ENCODE measurements at regions not wholly inside any gene's neighbourhood (a gene's known extent, or its start where the extent isn't known, plus 50 kb on each side); places are given as distances from the start of the nearest gene placed in this dataset.

DNA sequence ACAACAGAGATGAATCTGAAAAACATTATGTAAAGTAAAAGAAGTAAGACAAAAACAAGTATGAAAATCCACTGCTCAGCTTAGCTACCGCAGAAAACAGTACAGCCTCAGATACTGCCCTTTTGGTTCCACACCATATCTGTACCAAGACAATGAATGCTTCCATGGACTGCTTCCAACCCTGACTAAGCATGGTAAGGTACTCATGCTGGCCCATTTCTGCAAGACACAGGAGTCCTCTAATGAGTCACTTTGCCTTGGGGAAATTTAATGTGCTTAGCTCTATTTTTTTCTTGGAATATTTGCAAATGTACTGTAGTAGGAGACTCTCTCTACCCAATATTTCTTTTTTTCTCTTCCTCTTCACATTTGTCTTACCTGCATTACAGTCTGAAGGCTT, 931.7 kb upstream of the HS3ST1 start:
- DNase-seq (ENCODE audit: extremely low read depth in 1 of 4, low spot score in 3 of 4): no peak
- Histone ChIP-seq H3K27ac (ENCODE audit: extremely low read depth, low read depth, low read length) (no peak overlapping the region), H4K20me1 (replicated peaks; ENCODE audit: control insufficient read depth, insufficient read depth, low read length) (no peaks in the 10 kb centered on the region), H3K27me3 (ENCODE audit: control insufficient read depth in 2 of 2, insufficient read depth in 2 of 2, low read length in 2 of 2) (no peaks in the 10 kb centered on the region), H3K4me3 (no peak overlapping the region), H3K4me1 (replicated peaks in 1 of 2; ENCODE audit: control insufficient read depth in 2 of 2, insufficient read depth in 2 of 2, low read length in 2 of 2) (no peaks in the 10 kb centered on the region), H3K4me2 (ENCODE audit: insufficient read depth, low read length) (no peak overlapping the region), H3K9me1 (ENCODE audit: control insufficient read depth, insufficient read depth, low read length) (no peaks in the 10 kb centered on the region), H2AFZ (ENCODE audit: low read depth, low read length) (no peak overlapping the region), H3K9me3 (replicated peaks; ENCODE audit: control insufficient read depth, insufficient read depth, low read depth, low read length) (no peaks in the 10 kb centered on the region; the same call in 1 of the 2 replicates), H3K9ac (ENCODE audit: insufficient read depth in 1 of 2, low read depth in 2 of 2, low read length in 2 of 2) (no peak overlapping the region), H3K36me3 (ENCODE audit: control insufficient read depth, insufficient read depth, low read length) (no peaks in the 10 kb centered on the region), H3K79me2 (ENCODE audit: control insufficient read depth, insufficient read depth, low read length) (no peaks in the 10 kb centered on the region)
- FAIRE-seq: no peak
- intact Hi-C loops (cut with micrococcal nuclease) (no loop called here), in situ Hi-C loops (cut with MboI) (no loop called here)
- CTCF ChIA-PET (ENCODE audit: low intra/inter-chr PET ratio): no interaction called here
- POLR2A ChIA-PET: no interaction called here
- no TSS peak for BruUV-seq (replicated peaks)
- ATAC-seq: no peak
- WGBS (ENCODE audit: insufficient coverage, low coverage, missing lambda C conversion rate): 0% methylated on average over 1 of the region's 1 CpG
- TF ChIP-seq, protein P1, sequence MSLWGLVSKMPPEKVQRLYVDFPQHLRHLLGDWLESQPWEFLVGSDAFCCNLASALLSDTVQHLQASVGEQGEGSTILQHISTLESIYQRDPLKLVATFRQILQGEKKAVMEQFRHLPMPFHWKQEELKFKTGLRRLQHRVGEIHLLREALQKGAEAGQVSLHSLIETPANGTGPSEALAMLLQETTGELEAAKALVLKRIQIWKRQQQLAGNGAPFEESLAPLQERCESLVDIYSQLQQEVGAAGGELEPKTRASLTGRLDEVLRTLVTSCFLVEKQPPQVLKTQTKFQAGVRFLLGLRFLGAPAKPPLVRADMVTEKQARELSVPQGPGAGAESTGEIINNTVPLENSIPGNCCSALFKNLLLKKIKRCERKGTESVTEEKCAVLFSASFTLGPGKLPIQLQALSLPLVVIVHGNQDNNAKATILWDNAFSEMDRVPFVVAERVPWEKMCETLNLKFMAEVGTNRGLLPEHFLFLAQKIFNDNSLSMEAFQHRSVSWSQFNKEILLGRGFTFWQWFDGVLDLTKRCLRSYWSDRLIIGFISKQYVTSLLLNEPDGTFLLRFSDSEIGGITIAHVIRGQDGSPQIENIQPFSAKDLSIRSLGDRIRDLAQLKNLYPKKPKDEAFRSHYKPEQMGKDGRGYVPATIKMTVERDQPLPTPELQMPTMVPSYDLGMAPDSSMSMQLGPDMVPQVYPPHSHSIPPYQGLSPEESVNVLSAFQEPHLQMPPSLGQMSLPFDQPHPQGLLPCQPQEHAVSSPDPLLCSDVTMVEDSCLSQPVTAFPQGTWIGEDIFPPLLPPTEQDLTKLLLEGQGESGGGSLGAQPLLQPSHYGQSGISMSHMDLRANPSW (CRISPR knock-in tag; IDR thresholded peaks at IDR 0.05): no peak
- TF ChIP-seq DACH1 (IDR thresholded peaks at IDR 0.05; ENCODE audit: partially characterized antibody) (no peak), CBFB (CRISPR knock-in tag; IDR thresholded peaks at IDR 0.05) (no peak), FUS (optimal IDR thresholded peaks at IDR 0.05; ENCODE audit: low read depth, low read length) (no peak), ZNF384 (IDR thresholded peaks at IDR 0.05; ENCODE audit: low read depth, low read length) (no peak), TRIM24 (IDR thresholded peaks at IDR 0.05) (no peak), YY1 (IDR thresholded peaks at IDR 0.05; ENCODE audit: borderline replicate concordance in 1 of 3, control insufficient read depth in 1 of 3, extremely low read depth in 1 of 3, insufficient read depth in 3 of 3, insufficient read length in 1 of 3, insufficient replicate concordance in 2 of 3, low read depth in 1 of 3, low read length in 2 of 3) (no peak), SMAD2 (IDR thresholded peaks at IDR 0.05; ENCODE audit: low read depth, low read length) (no peak), JUND (IDR thresholded peaks at IDR 0.05; ENCODE audit: borderline replicate concordance, low read depth, low read length) (no peak), JUND (tag; IDR thresholded peaks at IDR 0.05; ENCODE audit: borderline replicate concordance, low read depth, low read length) (no peak)
- TF ChIP-seq, protein P2, sequence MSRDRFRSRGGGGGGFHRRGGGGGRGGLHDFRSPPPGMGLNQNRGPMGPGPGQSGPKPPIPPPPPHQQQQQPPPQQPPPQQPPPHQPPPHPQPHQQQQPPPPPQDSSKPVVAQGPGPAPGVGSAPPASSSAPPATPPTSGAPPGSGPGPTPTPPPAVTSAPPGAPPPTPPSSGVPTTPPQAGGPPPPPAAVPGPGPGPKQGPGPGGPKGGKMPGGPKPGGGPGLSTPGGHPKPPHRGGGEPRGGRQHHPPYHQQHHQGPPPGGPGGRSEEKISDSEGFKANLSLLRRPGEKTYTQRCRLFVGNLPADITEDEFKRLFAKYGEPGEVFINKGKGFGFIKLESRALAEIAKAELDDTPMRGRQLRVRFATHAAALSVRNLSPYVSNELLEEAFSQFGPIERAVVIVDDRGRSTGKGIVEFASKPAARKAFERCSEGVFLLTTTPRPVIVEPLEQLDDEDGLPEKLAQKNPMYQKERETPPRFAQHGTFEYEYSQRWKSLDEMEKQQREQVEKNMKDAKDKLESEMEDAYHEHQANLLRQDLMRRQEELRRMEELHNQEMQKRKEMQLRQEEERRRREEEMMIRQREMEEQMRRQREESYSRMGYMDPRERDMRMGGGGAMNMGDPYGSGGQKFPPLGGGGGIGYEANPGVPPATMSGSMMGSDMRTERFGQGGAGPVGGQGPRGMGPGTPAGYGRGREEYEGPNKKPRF (IDR thresholded peaks at IDR 0.05; ENCODE audit: low read depth, low read length): no peak
- TF ChIP-seq, protein P3, sequence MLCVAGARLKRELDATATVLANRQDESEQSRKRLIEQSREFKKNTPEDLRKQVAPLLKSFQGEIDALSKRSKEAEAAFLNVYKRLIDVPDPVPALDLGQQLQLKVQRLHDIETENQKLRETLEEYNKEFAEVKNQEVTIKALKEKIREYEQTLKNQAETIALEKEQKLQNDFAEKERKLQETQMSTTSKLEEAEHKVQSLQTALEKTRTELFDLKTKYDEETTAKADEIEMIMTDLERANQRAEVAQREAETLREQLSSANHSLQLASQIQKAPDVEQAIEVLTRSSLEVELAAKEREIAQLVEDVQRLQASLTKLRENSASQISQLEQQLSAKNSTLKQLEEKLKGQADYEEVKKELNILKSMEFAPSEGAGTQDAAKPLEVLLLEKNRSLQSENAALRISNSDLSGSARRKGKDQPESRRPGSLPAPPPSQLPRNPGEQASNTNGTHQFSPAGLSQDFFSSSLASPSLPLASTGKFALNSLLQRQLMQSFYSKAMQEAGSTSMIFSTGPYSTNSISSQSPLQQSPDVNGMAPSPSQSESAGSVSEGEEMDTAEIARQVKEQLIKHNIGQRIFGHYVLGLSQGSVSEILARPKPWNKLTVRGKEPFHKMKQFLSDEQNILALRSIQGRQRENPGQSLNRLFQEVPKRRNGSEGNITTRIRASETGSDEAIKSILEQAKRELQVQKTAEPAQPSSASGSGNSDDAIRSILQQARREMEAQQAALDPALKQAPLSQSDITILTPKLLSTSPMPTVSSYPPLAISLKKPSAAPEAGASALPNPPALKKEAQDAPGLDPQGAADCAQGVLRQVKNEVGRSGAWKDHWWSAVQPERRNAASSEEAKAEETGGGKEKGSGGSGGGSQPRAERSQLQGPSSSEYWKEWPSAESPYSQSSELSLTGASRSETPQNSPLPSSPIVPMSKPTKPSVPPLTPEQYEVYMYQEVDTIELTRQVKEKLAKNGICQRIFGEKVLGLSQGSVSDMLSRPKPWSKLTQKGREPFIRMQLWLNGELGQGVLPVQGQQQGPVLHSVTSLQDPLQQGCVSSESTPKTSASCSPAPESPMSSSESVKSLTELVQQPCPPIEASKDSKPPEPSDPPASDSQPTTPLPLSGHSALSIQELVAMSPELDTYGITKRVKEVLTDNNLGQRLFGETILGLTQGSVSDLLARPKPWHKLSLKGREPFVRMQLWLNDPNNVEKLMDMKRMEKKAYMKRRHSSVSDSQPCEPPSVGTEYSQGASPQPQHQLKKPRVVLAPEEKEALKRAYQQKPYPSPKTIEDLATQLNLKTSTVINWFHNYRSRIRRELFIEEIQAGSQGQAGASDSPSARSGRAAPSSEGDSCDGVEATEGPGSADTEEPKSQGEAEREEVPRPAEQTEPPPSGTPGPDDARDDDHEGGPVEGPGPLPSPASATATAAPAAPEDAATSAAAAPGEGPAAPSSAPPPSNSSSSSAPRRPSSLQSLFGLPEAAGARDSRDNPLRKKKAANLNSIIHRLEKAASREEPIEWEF (CRISPR knock-in tag; IDR thresholded peaks at IDR 0.05): no peak
- TF ChIP-seq, protein P4, sequence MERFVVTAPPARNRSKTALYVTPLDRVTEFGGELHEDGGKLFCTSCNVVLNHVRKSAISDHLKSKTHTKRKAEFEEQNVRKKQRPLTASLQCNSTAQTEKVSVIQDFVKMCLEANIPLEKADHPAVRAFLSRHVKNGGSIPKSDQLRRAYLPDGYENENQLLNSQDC (CRISPR knock-in tag; IDR thresholded peaks at IDR 0.05): no peak

All from K562 (cell line).